ENCODE measurements at regions not wholly inside any gene's neighbourhood (a gene's known extent, or its start where the extent isn't known, plus 50 kb on each side); places are given as distances from the start of the nearest gene placed in this dataset.
A peak's percentile ranks its signal among the peaks of the same experiment; 100 is the strongest.

DNA sequence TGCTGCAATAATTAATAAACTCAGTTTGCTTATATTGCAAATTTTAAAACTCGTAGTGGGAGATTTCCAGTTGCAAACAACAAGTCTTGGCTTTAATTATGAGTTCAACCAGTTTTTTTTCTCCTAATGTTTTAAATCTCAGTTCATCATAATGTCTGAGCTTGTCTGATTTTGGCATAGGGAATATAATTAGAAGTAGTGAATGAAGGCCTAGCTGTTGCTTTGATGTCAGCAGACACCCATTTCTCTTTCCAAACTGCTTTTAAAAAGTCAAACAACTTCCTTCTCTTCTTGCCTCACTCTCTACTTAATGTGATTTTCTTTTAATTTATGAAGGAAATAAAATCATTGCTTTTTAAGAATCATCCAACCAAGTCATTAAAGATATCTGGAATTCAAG lies 1462.1 kb downstream of the DPP10 start:
- Histone ChIP-seq H3K36me3 (no peaks in the 10 kb centered on the region), H3K4me3 (ENCODE audit: low read depth, low read length) (no peak overlapping the region), H3K27ac (no peak overlapping the region), H3K9me3 (ENCODE audit: severe bottlenecking) (no peaks in the 10 kb centered on the region), H3K27me3 (ENCODE audit: insufficient read depth, low read depth, severe bottlenecking) (peaks cover 6% of the 10 kb centered on the region)
- TF ChIP-seq, protein P1, sequence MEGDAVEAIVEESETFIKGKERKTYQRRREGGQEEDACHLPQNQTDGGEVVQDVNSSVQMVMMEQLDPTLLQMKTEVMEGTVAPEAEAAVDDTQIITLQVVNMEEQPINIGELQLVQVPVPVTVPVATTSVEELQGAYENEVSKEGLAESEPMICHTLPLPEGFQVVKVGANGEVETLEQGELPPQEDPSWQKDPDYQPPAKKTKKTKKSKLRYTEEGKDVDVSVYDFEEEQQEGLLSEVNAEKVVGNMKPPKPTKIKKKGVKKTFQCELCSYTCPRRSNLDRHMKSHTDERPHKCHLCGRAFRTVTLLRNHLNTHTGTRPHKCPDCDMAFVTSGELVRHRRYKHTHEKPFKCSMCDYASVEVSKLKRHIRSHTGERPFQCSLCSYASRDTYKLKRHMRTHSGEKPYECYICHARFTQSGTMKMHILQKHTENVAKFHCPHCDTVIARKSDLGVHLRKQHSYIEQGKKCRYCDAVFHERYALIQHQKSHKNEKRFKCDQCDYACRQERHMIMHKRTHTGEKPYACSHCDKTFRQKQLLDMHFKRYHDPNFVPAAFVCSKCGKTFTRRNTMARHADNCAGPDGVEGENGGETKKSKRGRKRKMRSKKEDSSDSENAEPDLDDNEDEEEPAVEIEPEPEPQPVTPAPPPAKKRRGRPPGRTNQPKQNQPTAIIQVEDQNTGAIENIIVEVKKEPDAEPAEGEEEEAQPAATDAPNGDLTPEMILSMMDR (IDR thresholded peaks at IDR 0.05; ENCODE audit: low read depth, low read length) = no peak
- DNase-seq = no peak

DNA sequence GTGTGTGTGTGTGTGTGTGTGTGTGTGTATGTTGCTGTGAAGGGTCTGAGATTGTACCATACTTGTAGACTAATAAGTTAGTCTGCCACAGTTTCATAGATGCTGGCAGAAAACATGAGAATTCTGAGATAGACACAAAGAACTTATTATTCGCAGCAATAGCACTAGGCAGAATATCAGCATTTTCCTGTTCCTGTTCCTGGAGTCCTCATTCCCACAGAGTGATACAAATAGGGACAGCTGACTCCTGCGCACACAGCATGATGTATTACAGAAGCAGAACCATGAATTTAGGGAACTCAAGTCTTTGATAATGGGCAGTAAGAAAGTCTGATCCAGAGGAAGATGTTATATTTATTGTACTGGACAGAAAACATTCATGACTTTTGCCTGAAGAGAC lies 1466.3 kb downstream of the DPP10 start:
- TF ChIP-seq, protein P1 (IDR thresholded peaks at IDR 0.05; ENCODE audit: low read depth, low read length) = no peak

DNA sequence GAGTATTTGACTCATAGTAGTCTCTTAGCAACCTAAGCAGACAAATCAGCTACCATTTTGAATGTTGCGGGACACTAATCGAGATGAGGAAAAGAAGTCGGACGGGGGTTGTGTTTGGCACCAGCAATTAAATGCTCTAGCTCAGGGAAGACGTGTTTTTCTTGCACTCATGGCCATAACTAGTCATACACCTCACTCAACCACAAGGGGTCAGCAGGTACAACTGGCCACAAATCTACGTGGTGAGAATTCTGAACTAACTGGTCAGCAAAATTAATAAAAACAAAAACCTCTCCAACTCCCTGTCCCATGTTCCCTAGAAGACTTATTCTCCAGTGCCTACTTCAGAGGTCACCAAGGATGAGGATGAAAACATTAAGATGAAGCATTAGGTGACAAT lies 1467.8 kb downstream of the DPP10 start:
- Histone ChIP-seq H3K27ac (no peak overlapping the region), H3K36me3 (no peaks in the 10 kb centered on the region), H3K9me3 (ENCODE audit: severe bottlenecking) (no peaks in the 10 kb centered on the region), H3K27me3 (ENCODE audit: insufficient read depth, low read depth, severe bottlenecking) (peaks cover 14% of the 10 kb centered on the region), H3K4me3 (ENCODE audit: low read depth, low read length) (no peak overlapping the region)
- TF ChIP-seq, protein P1 (IDR thresholded peaks at IDR 0.05; ENCODE audit: low read depth, low read length) = peak; percentile 67
- peak; percentile 25 for DNase-seq

More for the DNA sequence above, 1466.3 kb downstream of the DPP10 start:
- Histone ChIP-seq H3K27ac (no peak overlapping the region), H3K27me3 (ENCODE audit: insufficient read depth, low read depth, severe bottlenecking) (peaks cover 14% of the 10 kb centered on the region), H3K4me3 (ENCODE audit: low read depth, low read length) (no peak overlapping the region), H3K36me3 (no peaks in the 10 kb centered on the region), H3K9me3 (ENCODE audit: severe bottlenecking) (no peaks in the 10 kb centered on the region)
- DNase-seq = no peak

DNA sequence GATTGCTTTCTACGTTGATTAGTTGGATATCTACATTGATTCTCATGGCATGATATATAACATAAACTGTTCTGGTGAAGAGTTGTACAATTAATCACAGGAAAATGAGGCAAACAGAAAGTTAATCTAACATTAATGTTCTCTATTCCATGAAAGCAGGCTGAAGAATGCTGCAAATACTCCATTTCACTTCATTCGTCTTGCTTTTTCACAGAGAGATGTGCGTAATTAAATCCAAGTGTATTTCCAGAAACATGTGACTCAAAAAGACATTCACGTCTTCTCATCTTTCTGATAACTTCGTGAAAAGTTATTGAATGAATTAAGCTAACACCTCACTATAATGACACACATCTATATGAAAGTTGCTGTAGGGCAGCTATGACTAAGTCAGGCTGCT lies 1471.5 kb downstream of the DPP10 start:
- peaks cover 14% of the 10 kb centered on the region for H3K27me3 ChIP-seq (ENCODE audit: insufficient read depth, low read depth, severe bottlenecking)
- TF ChIP-seq, protein P1 (IDR thresholded peaks at IDR 0.05; ENCODE audit: low read depth, low read length) = no peak
- H3K4me3 ChIP-seq (ENCODE audit: low read depth, low read length) = no peak overlapping the region
- no peaks in the 10 kb centered on the region for H3K36me3 ChIP-seq
- DNase-seq = no peak
- no peak overlapping the region for H3K27ac ChIP-seq
- H3K9me3 ChIP-seq (ENCODE audit: severe bottlenecking) = no peaks in the 10 kb centered on the region

DNA sequence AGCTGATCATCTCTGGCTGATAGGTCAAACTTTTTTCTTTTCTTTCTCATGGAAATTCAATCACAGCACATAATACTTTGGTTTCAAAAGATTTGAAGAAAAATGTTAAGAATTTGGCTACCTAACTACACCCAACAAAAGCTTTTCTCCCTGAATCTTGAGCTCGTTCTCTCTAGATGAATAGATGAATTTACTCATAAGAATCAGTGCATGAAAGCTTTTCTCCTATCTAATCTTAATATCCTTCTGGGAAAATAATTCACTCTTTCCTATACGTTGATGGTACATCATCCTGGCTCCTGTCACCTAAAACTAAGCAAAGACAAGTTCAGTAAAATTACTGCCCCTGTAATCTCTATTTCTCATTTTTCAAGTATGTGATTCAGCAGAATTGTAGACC lies 1479.1 kb downstream of the DPP10 start:
- no peak overlapping the region for H3K4me3 ChIP-seq (ENCODE audit: low read depth, low read length)
- H3K9me3 ChIP-seq (ENCODE audit: severe bottlenecking) = no peaks in the 10 kb centered on the region
- no peak for DNase-seq
- H3K36me3 ChIP-seq = no peaks in the 10 kb centered on the region
- H3K27ac ChIP-seq = no peak overlapping the region
- TF ChIP-seq, protein P1 (IDR thresholded peaks at IDR 0.05; ENCODE audit: low read depth, low read length) = no peak
- no peaks in the 10 kb centered on the region for H3K27me3 ChIP-seq (ENCODE audit: insufficient read depth, low read depth, severe bottlenecking)

DNA sequence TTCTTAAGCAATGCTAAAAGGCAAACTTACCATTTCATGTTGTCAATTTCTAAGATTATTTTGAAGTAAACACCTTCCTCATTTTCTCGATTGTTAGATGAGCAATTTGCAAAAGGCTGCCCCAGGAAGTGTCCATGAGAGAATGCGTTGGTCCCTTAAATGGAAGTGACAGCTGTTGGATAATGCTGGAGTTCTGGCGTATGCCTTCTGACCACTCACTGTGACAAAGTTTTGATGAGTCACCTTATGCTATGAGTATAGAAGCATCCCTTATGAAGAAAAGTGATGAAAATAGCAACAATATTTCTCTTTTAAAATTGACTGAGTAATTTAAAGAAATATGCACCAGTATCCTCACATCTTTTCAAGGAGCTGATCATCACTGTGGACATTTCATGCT lies 1497.5 kb downstream of the DPP10 start:
- Histone ChIP-seq H3K9me3 (ENCODE audit: severe bottlenecking) (no peaks in the 10 kb centered on the region), H3K27ac (no peak overlapping the region), H3K4me3 (ENCODE audit: low read depth, low read length) (no peak overlapping the region), H3K27me3 (ENCODE audit: insufficient read depth, low read depth, severe bottlenecking) (no peaks in the 10 kb centered on the region), H3K36me3 (no peaks in the 10 kb centered on the region)
- DNase-seq = no peak
- TF ChIP-seq, protein P1 (IDR thresholded peaks at IDR 0.05; ENCODE audit: low read depth, low read length) = no peak

Data from WERI-Rb-1 (cell line).